Left ventricle myocardium superior (tissue), 1 donor: ENCODE measurements at regions not wholly inside any gene's neighbourhood (a gene's known extent, or its start where the extent isn't known, plus 50 kb on each side); places are given as distances from the start of the nearest gene placed in this dataset.
"Not testable (repeated sequence)": the region's sequence is repeated elsewhere in the genome, so short reads cannot be mapped to it uniquely, and the experiment has no call there.

ENCODE experiments used
- ATAC-seq: fragments of 200-7000 bp; cut with Tn5 transposase; one replicate; pipeline ENCODE4 v1.9.1; 2020; ENCODE audit warnings: mild to moderate bottlenecking, moderate library complexity
- DNase-seq: peaks from one replicate; pipeline ENCODE4 v3.0.0-alpha.2; 2020
- intact Hi-C: fragments of 100-400 bp; cut with micrococcal nuclease; formaldehyde crosslinking; loops from one replicate; pipeline ENCODE4 v1.11.0; 2022
- donor health status: DM: no; HTN: yes; CAD: no; lungs with severe emphysema.

- DNase-seq = no peak
- ATAC-seq = no peak
- intact Hi-C loops = no loop called here
Observed at GRCh38 chr20:40307997-40308396, 381.0 kb downstream of the MAFB start.

- no peak for ATAC-seq
- intact Hi-C loops = no loop called here
- DNase-seq = no peak
Observed at GRCh38 chr20:40307268-40307667, 381.8 kb downstream of the MAFB start.

GRCh38 chr20:40305303-40305702, 383.7 kb downstream of the MAFB start:
- DNase-seq (no peak), ATAC-seq (peak; percentile 77)
- intact Hi-C loops = no loop called here

GRCh38 chr20:40304119-40304613, 384.9 kb downstream of the MAFB start:
- ATAC-seq (no peak), DNase-seq (no peak)
- intact Hi-C loops = no loop called here

- DNase-seq (no peak), ATAC-seq (no peak)
- intact Hi-C loops = no loop called here
Observed at GRCh38 chr20:40294747-40295146, 394.3 kb downstream of the MAFB start.

- intact Hi-C loops = no loop called here
- ATAC-seq (peak; percentile 84), DNase-seq (no peak)
Observed at GRCh38 chr20:40294175-40294574, 394.9 kb downstream of the MAFB start.

GRCh38 chr20:40293740-40294139, 395.3 kb downstream of the MAFB start:
- DNase-seq (no peak), ATAC-seq (peak; percentile 87)
- intact Hi-C loops = no loop called here

- intact Hi-C loops = no loop called here
- DNase-seq (no peak), ATAC-seq (no peak)
Observed at GRCh38 chr20:40291493-40292135, 397.4 kb downstream of the MAFB start.

GRCh38 chr20:40287683-40288082, 401.4 kb downstream of the MAFB start:
- ATAC-seq = no peak
- intact Hi-C loops = no loop called here

GRCh38 chr20:40286975-40287531, 402.0 kb downstream of the MAFB start:
- DNase-seq (peak; percentile 90), ATAC-seq (peak; percentile 99)
- intact Hi-C loops = no loop called here

More at GRCh38 chr20:40287683-40288082, 401.4 kb downstream of the MAFB start:
- DNase-seq = no peak

- intact Hi-C loops = no loop called here
- no peak for DNase-seq
- no peak for ATAC-seq
Observed at GRCh38 chr20:40284611-40285010, 404.4 kb downstream of the MAFB start.

GRCh38 chr20:40283689-40284088, 405.3 kb downstream of the MAFB start:
- DNase-seq (no peak), ATAC-seq (no peak)
- intact Hi-C loops = no loop called here

GRCh38 chr20:40282941-40283340, 406.1 kb downstream of the MAFB start:
- no peak for ATAC-seq
- intact Hi-C loops = no loop called here
- no peak for DNase-seq

GRCh38 chr20:40282541-40282940, 406.5 kb downstream of the MAFB start:
- ATAC-seq = no peak
- DNase-seq = no peak
- intact Hi-C loops = no loop called here

GRCh38 chr20:40280616-40281015, 408.4 kb downstream of the MAFB start:
- intact Hi-C loops = no loop called here
- no peak for ATAC-seq
- no peak for DNase-seq

GRCh38 chr20:40279390-40279789, 409.6 kb downstream of the MAFB start:
- ATAC-seq (peak; percentile 95), DNase-seq (no peak)
- intact Hi-C loops = no loop called here

- intact Hi-C loops = no loop called here
- DNase-seq = no peak
- no peak for ATAC-seq
Observed at GRCh38 chr20:40278673-40279072, 410.4 kb downstream of the MAFB start.

GRCh38 chr20:40276301-40276700, 412.7 kb downstream of the MAFB start:
- intact Hi-C loops = no loop called here
- ATAC-seq (peak; percentile 72), DNase-seq (peak; percentile 74)

- intact Hi-C loops = no loop called here
- DNase-seq (no peak), ATAC-seq (no peak)
Observed at GRCh38 chr20:40275738-40276137, 413.3 kb downstream of the MAFB start.

- ATAC-seq = no peak
- no peak for DNase-seq
- intact Hi-C loops = no loop called here
Observed at GRCh38 chr20:40274912-40275533, 414.0 kb downstream of the MAFB start.

- intact Hi-C loops, DNase-seq, ATAC-seq: not testable (repeated sequence)
Observed at GRCh38 chr20:40269274-40269673, 419.8 kb downstream of the MAFB start.
